Hepatocyte (in vitro differentiated cells): ENCODE measurements at regions not wholly inside any gene's neighbourhood (a gene's known extent, or its start where the extent isn't known, plus 50 kb on each side); places are given as distances from the start of the nearest gene placed in this dataset.

Source experiments
- DNase-seq: peaks from one replicate; pipeline ENCODE4 v3.0.0-alpha.2; 2016; ENCODE audit warnings: low spot score
- H2AFZ ChIP-seq: fragments of 200-600 bp; sonication (generic); 2 replicates; pipeline ENCODE4 v1.6.0; 2016; ENCODE audit warnings: antibody characterized with exemption, mild to moderate bottlenecking
- H3K27ac ChIP-seq: fragments of 200-600 bp; sonication (generic); 2 replicates; pipeline ENCODE4 v1.5.1; 2016; ENCODE audit warnings: mild to moderate bottlenecking
- H3K27me3 ChIP-seq: fragments of 200-600 bp; sonication (generic); 2 replicates; pipeline ENCODE4 v1.6.1; 2016
- H3K36me3 ChIP-seq: fragments of 200-600 bp; sonication (generic); replicated peaks from 2 replicates; pipeline ENCODE4 v1.5.1; 2016; ENCODE audit warnings: low read depth; ENCODE audit not compliant: insufficient read depth
- H3K4me1 ChIP-seq: fragments of 200-600 bp; sonication (generic); 2 replicates; pipeline ENCODE4 v1.5.1; 2016; ENCODE audit warnings: mild to moderate bottlenecking, moderate library complexity; ENCODE audit not compliant: insufficient read depth
- H3K4me2 ChIP-seq: fragments of 200-600 bp; sonication (generic); 2 replicates; pipeline ENCODE4 v1.6.0; 2016
- H3K4me3 ChIP-seq: fragments of 200-600 bp; sonication (generic); 2 replicates; pipeline ENCODE4 v1.5.1; 2016; ENCODE audit warnings: mild to moderate bottlenecking
- H3K79me2 ChIP-seq: fragments of 200-600 bp; sonication (generic); 2 replicates; pipeline ENCODE4 v1.6.0; 2017; ENCODE audit warnings: mild to moderate bottlenecking
- H3K9me2 ChIP-seq: fragments of 200-600 bp; sonication (generic); replicated peaks from 2 replicates; pipeline ENCODE4 v1.6.0; 2017; ENCODE audit warnings: mild to moderate bottlenecking; ENCODE audit not compliant: insufficient read depth
- H3K9me3 ChIP-seq: fragments of 200-600 bp; sonication (generic); 2 replicates; pipeline ENCODE4 v1.5.1; 2016; ENCODE audit warnings: low read depth, mild to moderate bottlenecking
- H4K20me1 ChIP-seq: fragments of 200-600 bp; sonication (generic); 2 replicates; pipeline ENCODE4 v1.6.0; 2016; ENCODE audit warnings: mild to moderate bottlenecking; ENCODE audit not compliant: insufficient read depth, poor library complexity, severe bottlenecking
- EZH2 ChIP-seq: fragments of 200-600 bp; sonication (generic); IDR thresholded peaks from 2 replicates; pipeline ENCODE4 v1.6.1; 2016; ENCODE audit warnings: antibody characterized with exemption, mild to moderate bottlenecking, borderline replicate concordance
- EZH2phosphoT487 ChIP-seq: fragments of 200-600 bp; sonication (generic); IDR thresholded peaks from one replicate; pipeline ENCODE4 v1.6.1; 2018; ENCODE audit warnings: antibody characterized with exemption, mild to moderate bottlenecking, low read depth, moderate library complexity; ENCODE audit not compliant: unreplicated experiment, severe bottlenecking
- WGBS: methylation state at CpG from one replicate; pipeline ENCODE4 v1.1.6; 2016; ENCODE audit warnings: low lambda C conversion rate; ENCODE audit errors: missing lambda C conversion rate; 5-methylcytosine and 5-hydroxymethylcytosine counted together
- TF ChIP-seq, protein P1 (sequence below): fragments of 200-600 bp; sonication (generic); IDR thresholded peaks from 2 replicates; pipeline ENCODE4 v1.5.1; 2016; ENCODE audit warnings: antibody characterized with exemption, mild to moderate bottlenecking; ENCODE audit not compliant: poor library complexity

DNA sequence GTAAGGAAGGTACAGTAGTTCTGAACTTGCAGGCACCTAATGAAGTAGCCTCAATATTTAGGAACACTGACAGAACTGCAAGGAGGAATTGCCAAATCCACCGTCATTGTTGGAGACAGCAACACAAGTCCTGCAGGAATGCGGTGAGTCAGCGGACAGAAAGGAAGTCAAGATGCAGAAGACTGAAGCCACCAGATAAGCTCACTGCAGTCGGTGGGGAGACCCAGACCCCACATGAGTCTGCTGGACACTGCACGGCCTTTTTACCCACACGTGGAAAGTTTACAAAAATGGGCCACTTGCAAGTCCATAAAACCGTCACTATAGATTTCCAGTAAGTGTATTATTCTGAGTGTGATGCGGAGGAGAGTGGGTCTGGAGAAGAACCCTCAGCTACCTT, 1471.6 kb downstream of the TBC1D22A start:
- Histone ChIP-seq H4K20me1 (no peaks in the 10 kb centered on the region), H3K9me3 (peaks cover 3% of the 10 kb centered on the region), H3K36me3 (no peaks in the 10 kb centered on the region), H3K27ac (no peak overlapping the region), H3K4me1 (no peaks in the 10 kb centered on the region), H3K27me3 (no peaks in the 10 kb centered on the region), H3K79me2 (no peaks in the 10 kb centered on the region), H2AFZ (no peak overlapping the region), H3K4me3 (no peak overlapping the region), H3K9me2 (no peaks in the 10 kb centered on the region), H3K4me2 (no peak overlapping the region)
- no peak for TF ChIP-seq EZH2phosphoT487
- no peak for TF ChIP-seq EZH2
- TF ChIP-seq, protein P1, sequence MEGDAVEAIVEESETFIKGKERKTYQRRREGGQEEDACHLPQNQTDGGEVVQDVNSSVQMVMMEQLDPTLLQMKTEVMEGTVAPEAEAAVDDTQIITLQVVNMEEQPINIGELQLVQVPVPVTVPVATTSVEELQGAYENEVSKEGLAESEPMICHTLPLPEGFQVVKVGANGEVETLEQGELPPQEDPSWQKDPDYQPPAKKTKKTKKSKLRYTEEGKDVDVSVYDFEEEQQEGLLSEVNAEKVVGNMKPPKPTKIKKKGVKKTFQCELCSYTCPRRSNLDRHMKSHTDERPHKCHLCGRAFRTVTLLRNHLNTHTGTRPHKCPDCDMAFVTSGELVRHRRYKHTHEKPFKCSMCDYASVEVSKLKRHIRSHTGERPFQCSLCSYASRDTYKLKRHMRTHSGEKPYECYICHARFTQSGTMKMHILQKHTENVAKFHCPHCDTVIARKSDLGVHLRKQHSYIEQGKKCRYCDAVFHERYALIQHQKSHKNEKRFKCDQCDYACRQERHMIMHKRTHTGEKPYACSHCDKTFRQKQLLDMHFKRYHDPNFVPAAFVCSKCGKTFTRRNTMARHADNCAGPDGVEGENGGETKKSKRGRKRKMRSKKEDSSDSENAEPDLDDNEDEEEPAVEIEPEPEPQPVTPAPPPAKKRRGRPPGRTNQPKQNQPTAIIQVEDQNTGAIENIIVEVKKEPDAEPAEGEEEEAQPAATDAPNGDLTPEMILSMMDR, result no peak
- WGBS, result 72% methylated on average over 8 of the region's 8 CpGs
- DNase-seq, result no peak

DNA sequence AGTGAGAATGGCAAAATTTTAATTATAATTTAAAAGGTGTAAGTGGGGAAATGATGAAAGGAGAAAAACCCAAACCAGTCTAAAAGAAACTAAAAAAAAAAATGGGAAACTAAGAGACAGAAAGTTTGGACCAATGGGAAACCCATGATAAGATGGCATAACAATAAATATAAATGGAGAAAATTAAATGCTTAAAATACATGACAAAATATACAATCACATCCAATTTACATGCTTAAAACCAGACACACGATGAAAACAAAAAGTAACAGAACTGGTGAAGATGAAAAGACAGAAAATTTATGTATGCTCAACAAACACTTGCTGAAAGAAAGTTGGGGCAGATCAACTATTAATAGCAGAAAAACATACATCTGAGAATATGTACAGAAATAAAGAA, 1471.1 kb downstream of the TBC1D22A start:
- Histone ChIP-seq H4K20me1 (no peaks in the 10 kb centered on the region), H3K4me3 (no peak overlapping the region), H3K79me2 (no peaks in the 10 kb centered on the region), H2AFZ (no peak overlapping the region), H3K4me1 (no peaks in the 10 kb centered on the region), H3K9me3 (peaks cover 3% of the 10 kb centered on the region), H3K4me2 (no peak overlapping the region), H3K9me2 (no peaks in the 10 kb centered on the region), H3K27me3 (no peaks in the 10 kb centered on the region), H3K36me3 (no peaks in the 10 kb centered on the region), H3K27ac (no peak overlapping the region)
- no peak for DNase-seq
- no peak for TF ChIP-seq EZH2
- TF ChIP-seq, protein P1, result no peak
- TF ChIP-seq EZH2phosphoT487, result no peak
- WGBS, result 86% methylated on average over 1 of the region's 1 CpG

DNA sequence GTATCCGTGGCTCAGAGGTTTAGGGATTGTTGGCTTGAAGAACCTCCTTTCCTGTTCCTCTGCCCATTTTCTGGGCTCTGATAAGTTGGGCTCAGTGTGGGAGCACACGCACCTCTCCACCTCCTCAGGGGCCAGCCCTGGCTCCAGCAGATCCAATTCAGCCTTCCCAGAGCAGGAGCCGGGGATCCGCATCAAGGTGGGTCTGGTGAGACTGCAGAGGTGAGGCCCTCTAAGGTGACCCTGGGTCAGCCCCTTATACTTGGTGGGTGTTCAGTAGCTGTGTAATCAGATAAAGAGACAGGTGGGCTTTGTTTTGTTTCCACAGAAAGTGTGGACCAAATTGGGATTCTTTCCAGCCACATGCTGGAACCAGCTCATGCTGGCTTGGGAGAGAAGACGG, 1466.0 kb downstream of the TBC1D22A start:
- no peak overlapping the region for H3K4me3 ChIP-seq
- WGBS, result 94% methylated on average over 5 of the region's 5 CpGs
- H3K4me2 ChIP-seq, result no peak overlapping the region
- no peaks in the 10 kb centered on the region for H3K79me2 ChIP-seq
- no peaks in the 10 kb centered on the region for H3K4me1 ChIP-seq
- H3K9me3 ChIP-seq, result peaks cover 3% of the 10 kb centered on the region
- H3K27me3 ChIP-seq, result no peaks in the 10 kb centered on the region
- no peaks in the 10 kb centered on the region for H3K36me3 ChIP-seq
- TF ChIP-seq, protein P1, result no peak
- no peak for TF ChIP-seq EZH2phosphoT487
- TF ChIP-seq EZH2, result no peak
- H2AFZ ChIP-seq, result no peak overlapping the region
- no peaks in the 10 kb centered on the region for H4K20me1 ChIP-seq
- DNase-seq, result no peak
- no peaks in the 10 kb centered on the region for H3K9me2 ChIP-seq
- H3K27ac ChIP-seq, result no peak overlapping the region

DNA sequence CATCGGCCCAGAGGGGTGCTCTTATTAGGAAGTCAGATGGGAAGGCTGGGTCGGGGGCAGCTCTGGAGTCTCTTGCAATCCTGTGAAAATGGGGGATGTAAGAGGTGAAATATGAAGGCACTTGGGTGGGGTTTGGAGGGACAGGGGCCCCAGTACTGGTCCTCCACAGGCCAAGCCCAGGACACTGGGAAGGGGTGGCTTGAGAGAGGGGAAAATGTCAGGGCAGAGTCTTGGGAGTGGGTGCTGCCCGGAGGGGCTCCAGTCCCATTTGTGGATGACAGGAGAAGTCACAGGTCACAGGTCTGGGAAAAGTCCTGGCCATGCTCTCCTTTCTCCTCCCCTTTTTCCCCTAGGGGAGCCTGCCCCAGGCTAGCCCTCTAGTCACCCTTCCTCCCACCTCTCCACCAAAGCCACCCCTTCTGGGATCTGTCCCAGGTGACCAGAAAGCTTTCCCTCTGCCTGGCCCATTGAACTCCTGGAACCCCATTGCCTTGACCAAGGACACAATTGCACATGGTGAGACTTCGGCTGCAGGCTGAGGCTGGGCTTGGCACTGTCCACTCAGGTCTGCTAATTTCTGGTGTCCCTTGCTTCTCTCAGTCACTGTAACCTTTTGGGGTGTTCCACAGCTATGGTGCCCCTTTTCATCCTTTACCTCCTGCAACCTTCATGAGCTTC, 1465.0 kb downstream of the TBC1D22A start:
- H2AFZ ChIP-seq, result no peak overlapping the region
- H4K20me1 ChIP-seq, result no peaks in the 10 kb centered on the region
- DNase-seq, result no peak
- H3K4me2 ChIP-seq, result no peak overlapping the region
- TF ChIP-seq, protein P1, result no peak
- TF ChIP-seq EZH2phosphoT487 (no peak), EZH2 (no peak)
- 86% methylated on average over 4 of the region's 4 CpGs for WGBS
- H3K27ac ChIP-seq, result no peak overlapping the region
- peaks cover 1% of the 10 kb centered on the region for H3K9me3 ChIP-seq
- no peaks in the 10 kb centered on the region for H3K36me3 ChIP-seq
- H3K4me1 ChIP-seq, result no peaks in the 10 kb centered on the region
- H3K4me3 ChIP-seq, result no peak overlapping the region
- H3K79me2 ChIP-seq, result no peaks in the 10 kb centered on the region
- no peaks in the 10 kb centered on the region for H3K27me3 ChIP-seq
- no peaks in the 10 kb centered on the region for H3K9me2 ChIP-seq
